Uterus (tissue), 2 donors: ENCODE measurements at regions not wholly inside any gene's neighbourhood (a gene's known extent, or its start where the extent isn't known, plus 50 kb on each side); places are given as distances from the start of the nearest gene placed in this dataset.

Source experiments
- CTCF ChIP-seq, 4 experiments: fragments of 200-600 bp in 2 of 4; fragments of 450-650 bp in 2 of 4; sonication (generic) in 2 of 4; IDR thresholded peaks; one replicate each; pipeline ENCODE4 v1.5.1; 2016 to 2019; ENCODE audit warnings: antibody characterized with exemption in 4 of 4, mild to moderate bottlenecking in 2 of 4, moderate library complexity in 1 of 4
- POLR2A ChIP-seq, 2 donors: fragments of 450-650 bp; IDR thresholded peaks; one replicate each; pipeline ENCODE4 v1.6.1; 2016; ENCODE audit warnings: antibody characterized with exemption in 2 of 2, mild to moderate bottlenecking in 1 of 2, moderate library complexity in 1 of 2

GRCh38 chr2:240294514-240294913, 140.9 kb upstream of the GPC1 start:
- no peak for TF ChIP-seq CTCF (IDR thresholded peaks at IDR 0.05)
- no peak for TF ChIP-seq POLR2A (IDR thresholded peaks at IDR 0.05)
